ENCODE measurements at regions not wholly inside any gene's neighbourhood (a gene's known extent, or its start where the extent isn't known, plus 50 kb on each side); places are given as distances from the start of the nearest gene placed in this dataset.

DNA sequence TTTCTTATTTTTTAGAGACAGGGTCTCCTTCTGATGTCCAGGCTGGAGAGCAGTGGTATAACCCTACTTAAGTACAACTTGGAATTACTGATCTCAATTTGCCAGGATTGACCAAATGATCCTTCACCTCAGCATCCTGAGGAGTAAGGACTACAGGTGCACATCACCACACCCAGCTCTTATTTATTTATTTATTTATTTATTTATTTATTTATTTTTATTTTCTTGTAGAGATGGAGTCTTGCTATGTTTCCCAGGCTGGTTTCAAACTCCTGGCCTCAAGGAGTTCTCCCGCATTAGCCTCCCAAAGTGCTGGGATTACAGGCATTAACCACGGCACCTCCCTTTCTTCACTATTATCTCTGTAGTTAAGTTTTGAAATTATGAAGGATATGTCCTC, 117.5 kb upstream of the NEGR1 start:
- Histone ChIP-seq H3K36me3 (ENCODE audit: control insufficient read depth, insufficient read depth, low read length) (no peaks in the 10 kb centered on the region), H3K27me3 (replicated peaks; ENCODE audit: control insufficient read depth, insufficient read depth, low read length) (no peaks in the 10 kb centered on the region), H3K4me3 (replicated peaks; ENCODE audit: low read depth, low read length) (no peak overlapping the region)
- no peak for DNase-seq (ENCODE audit: extremely low read depth, insufficient read length)
- TF ChIP-seq, protein P1, sequence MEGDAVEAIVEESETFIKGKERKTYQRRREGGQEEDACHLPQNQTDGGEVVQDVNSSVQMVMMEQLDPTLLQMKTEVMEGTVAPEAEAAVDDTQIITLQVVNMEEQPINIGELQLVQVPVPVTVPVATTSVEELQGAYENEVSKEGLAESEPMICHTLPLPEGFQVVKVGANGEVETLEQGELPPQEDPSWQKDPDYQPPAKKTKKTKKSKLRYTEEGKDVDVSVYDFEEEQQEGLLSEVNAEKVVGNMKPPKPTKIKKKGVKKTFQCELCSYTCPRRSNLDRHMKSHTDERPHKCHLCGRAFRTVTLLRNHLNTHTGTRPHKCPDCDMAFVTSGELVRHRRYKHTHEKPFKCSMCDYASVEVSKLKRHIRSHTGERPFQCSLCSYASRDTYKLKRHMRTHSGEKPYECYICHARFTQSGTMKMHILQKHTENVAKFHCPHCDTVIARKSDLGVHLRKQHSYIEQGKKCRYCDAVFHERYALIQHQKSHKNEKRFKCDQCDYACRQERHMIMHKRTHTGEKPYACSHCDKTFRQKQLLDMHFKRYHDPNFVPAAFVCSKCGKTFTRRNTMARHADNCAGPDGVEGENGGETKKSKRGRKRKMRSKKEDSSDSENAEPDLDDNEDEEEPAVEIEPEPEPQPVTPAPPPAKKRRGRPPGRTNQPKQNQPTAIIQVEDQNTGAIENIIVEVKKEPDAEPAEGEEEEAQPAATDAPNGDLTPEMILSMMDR (IDR thresholded peaks at IDR 0.05; ENCODE audit: insufficient read depth, low read length, poor library complexity, severe bottlenecking): no peak

DNA sequence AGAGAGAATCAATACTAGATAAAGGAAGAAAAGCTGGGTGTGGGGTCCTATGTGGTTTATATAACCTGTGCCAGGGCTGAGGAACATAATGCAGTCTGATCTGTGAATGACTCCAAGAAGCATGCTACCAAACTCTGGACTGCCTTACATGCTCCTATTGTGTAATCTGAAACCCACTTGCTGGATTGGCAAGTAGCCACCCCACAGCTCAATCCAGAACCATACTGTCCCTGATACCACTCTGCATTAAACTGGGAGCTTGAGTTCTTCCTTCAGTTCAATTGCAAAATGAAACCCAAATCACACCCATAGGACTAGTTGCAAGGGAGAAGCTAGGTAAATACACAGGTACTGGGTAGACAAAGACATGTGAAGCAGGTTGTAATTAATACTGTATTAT, 115.4 kb upstream of the NEGR1 start:
- no peak for DNase-seq (ENCODE audit: extremely low read depth, insufficient read length)
- Histone ChIP-seq H3K27me3 (replicated peaks; ENCODE audit: control insufficient read depth, insufficient read depth, low read length) (no peaks in the 10 kb centered on the region), H3K36me3 (ENCODE audit: control insufficient read depth, insufficient read depth, low read length) (no peaks in the 10 kb centered on the region), H3K4me3 (replicated peaks; ENCODE audit: low read depth, low read length) (no peak overlapping the region)
- TF ChIP-seq, protein P1 (IDR thresholded peaks at IDR 0.05; ENCODE audit: insufficient read depth, low read length, poor library complexity, severe bottlenecking): no peak

DNA sequence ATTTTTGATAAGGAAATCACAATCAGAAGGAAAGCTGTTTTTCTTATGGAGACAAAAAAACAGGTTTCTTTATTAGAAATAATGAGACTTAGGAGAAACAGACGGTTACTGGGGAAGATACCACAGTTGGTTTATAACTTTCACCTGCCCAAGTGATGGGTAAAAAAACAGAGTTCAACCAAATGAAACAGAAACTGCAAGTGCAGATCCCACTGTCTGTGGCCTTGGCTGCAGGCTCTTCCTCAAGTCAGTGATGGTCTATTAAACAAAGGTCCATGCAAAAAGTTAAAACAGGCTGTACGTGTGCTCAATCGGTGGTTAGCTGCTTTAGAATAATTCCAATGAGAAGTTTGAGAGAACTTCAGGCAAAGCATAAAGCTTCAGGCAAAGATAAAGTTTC, 112.1 kb upstream of the NEGR1 start:
- H3K4me3 ChIP-seq (replicated peaks; ENCODE audit: low read depth, low read length): no peak overlapping the region
- DNase-seq (ENCODE audit: extremely low read depth, insufficient read length): no peak
- H3K27me3 ChIP-seq (replicated peaks; ENCODE audit: control insufficient read depth, insufficient read depth, low read length): no peaks in the 10 kb centered on the region
- TF ChIP-seq, protein P1 (IDR thresholded peaks at IDR 0.05; ENCODE audit: insufficient read depth, low read length, poor library complexity, severe bottlenecking): no peak
- H3K36me3 ChIP-seq (ENCODE audit: control insufficient read depth, insufficient read depth, low read length): no peaks in the 10 kb centered on the region

DNA sequence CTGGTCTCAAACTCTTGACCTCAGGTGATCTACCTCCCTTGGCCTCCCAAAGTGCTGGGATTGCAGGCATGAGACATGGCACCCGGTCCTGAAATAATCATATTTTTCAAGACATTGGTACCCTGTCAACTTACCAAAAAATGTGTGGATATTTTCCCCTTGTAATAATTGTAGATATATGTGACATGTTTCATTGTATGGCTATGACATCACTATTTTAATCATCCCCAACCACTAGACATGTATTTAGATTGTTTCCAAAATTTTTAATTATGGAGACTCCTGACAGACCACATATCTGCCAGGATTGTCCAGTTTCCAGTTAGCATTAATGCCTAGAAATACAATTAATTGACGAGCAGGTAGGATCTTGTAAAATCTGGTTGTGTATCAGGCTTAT, 96.7 kb upstream of the NEGR1 start:
- no peak for DNase-seq (ENCODE audit: extremely low read depth, insufficient read length)
- Histone ChIP-seq H3K4me3 (replicated peaks; ENCODE audit: low read depth, low read length) (no peak overlapping the region), H3K36me3 (ENCODE audit: control insufficient read depth, insufficient read depth, low read length) (no peaks in the 10 kb centered on the region), H3K27me3 (replicated peaks; ENCODE audit: control insufficient read depth, insufficient read depth, low read length) (no peaks in the 10 kb centered on the region)
- TF ChIP-seq, protein P1 (IDR thresholded peaks at IDR 0.05; ENCODE audit: insufficient read depth, low read length, poor library complexity, severe bottlenecking): no peak

DNA sequence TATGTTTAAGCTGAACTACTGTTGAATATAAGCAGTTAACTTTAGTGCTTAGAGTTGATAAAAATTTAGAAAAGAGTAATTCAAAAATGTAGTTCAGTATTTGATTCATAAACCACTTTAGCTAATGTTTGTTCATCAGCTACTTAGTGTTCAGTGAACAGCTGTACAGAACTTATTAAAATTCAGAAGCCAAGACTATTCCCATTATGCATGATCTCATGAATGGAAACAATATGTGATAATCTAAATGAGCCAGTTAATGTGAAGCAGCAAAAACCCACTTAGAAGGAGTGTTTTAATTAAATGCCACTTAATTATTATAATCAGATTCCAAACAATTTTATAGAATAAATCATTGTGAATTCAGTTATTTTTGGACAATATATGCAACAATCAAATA, 92.9 kb upstream of the NEGR1 start:
- TF ChIP-seq, protein P1 (IDR thresholded peaks at IDR 0.05; ENCODE audit: insufficient read depth, low read length, poor library complexity, severe bottlenecking): no peak
- DNase-seq (ENCODE audit: extremely low read depth, insufficient read length): no peak
- Histone ChIP-seq H3K4me3 (replicated peaks; ENCODE audit: low read depth, low read length) (no peak overlapping the region), H3K27me3 (replicated peaks; ENCODE audit: control insufficient read depth, insufficient read depth, low read length) (no peaks in the 10 kb centered on the region), H3K36me3 (ENCODE audit: control insufficient read depth, insufficient read depth, low read length) (no peaks in the 10 kb centered on the region)
